K562 (cell line): ENCODE measurements at regions not wholly inside any gene's neighbourhood (a gene's known extent, or its start where the extent isn't known, plus 50 kb on each side); places are given as distances from the start of the nearest gene placed in this dataset.

Experiments used
- ATAC-seq: fragments of 200-7000 bp; cut with Tn5 transposase; 3 replicates; pipeline ENCODE4 v1.9.1; 2020; ENCODE audit warnings: moderate library complexity
- BruUV-seq: library from RNA; stranded (reverse); fragments of 400-500 nt; replicated peaks from 2 replicates; lab custom pipeline; 2021; lab: Mats Ljungman, UMichigan
- CTCF ChIA-PET: fragments of 300-600 bp; formaldehyde crosslinking; extraction: SDS; loops from one replicate; lab custom pipeline; 2021; ENCODE audit warnings: low intra/inter-chr PET ratio; lab: Yijun Ruan, JAX
- POLR2A ChIA-PET: fragments of 300-600, 350-650 bp; sonication (Branson Sonifier 250); formaldehyde crosslinking; extraction: SDS; loops from one replicate; lab custom pipeline; 2021; ENCODE audit warnings: antibody characterized with exemption, inconsistent platforms; lab: Yijun Ruan, JAX
- DNase-seq, 4 experiments: peaks; one replicate each; pipeline versions ENCODE4 v3.0.0 to v3.0.0-alpha.2; 2011 to 2018; ENCODE audit warnings: low spot score in 3 of 4, mixed read lengths in 3 of 4; ENCODE audit errors: extremely low read depth in 1 of 4
- FAIRE-seq: peaks from 2 replicates; lab custom pipeline; 2011; peaks lifted over from hg19 to GRCh38; lab: Jason Lieb, UNC
- H2AFZ ChIP-seq: 2 replicates; pipeline ENCODE4 v1.6.0; 2011; ENCODE audit warnings: low read depth, low read length, control low read depth, inconsistent platforms
- H3K27ac ChIP-seq: fragments of 200-600 bp; 3 replicates; pipeline ENCODE4 v1.8.0; 2011; ENCODE audit warnings: low read depth, mild to moderate bottlenecking, control low read depth, inconsistent platforms, low read length, moderate library complexity, mixed read lengths; ENCODE audit errors: extremely low read depth
- H3K27me3 ChIP-seq, 2 experiments: fragments of 300-600 bp in 1 of 2; 2 replicates in 1 of 2; 3 replicates in 1 of 2; pipeline versions ENCODE4 v1.6.0 to v1.8.0; 2011; ENCODE audit warnings: inconsistent platforms in 2 of 2, low read length in 2 of 2, mild to moderate bottlenecking in 1 of 2, mixed read lengths in 1 of 2, moderate library complexity in 1 of 2; ENCODE audit not compliant: control insufficient read depth in 2 of 2, insufficient read depth in 2 of 2
- H3K36me3 ChIP-seq: fragments of 300-600 bp; 3 replicates; pipeline ENCODE4 v1.8.0; 2011; ENCODE audit warnings: mild to moderate bottlenecking, low read length, inconsistent platforms; ENCODE audit not compliant: control insufficient read depth, insufficient read depth
- H3K4me1 ChIP-seq, 2 experiments: fragments of 200-600 bp in 1 of 2; replicated peaks in 1 of 2; 2 replicates in 1 of 2; 3 replicates in 1 of 2; pipeline versions ENCODE4 v1.5.1 to v1.8.0; 2011; ENCODE audit warnings: inconsistent platforms in 2 of 2, low read length in 2 of 2, mild to moderate bottlenecking in 1 of 2, mixed read lengths in 1 of 2, moderate library complexity in 1 of 2; ENCODE audit not compliant: control insufficient read depth in 2 of 2, insufficient read depth in 2 of 2
- H3K4me2 ChIP-seq: 2 replicates; pipeline ENCODE4 v1.6.1; 2011; ENCODE audit warnings: low read length, control low read depth, inconsistent platforms, mixed read lengths; ENCODE audit not compliant: insufficient read depth
- H3K4me3 ChIP-seq: fragments of 200-600 bp; sonication (generic), shearing (Covaris generic); 2 replicates; pipeline ENCODE4 v1.5.1; 2016; ENCODE audit warnings: control low read depth, inconsistent platforms
- H3K79me2 ChIP-seq: fragments of 200-600 bp; 3 replicates; pipeline ENCODE4 v1.8.0; 2011; ENCODE audit warnings: low read length, inconsistent platforms; ENCODE audit not compliant: control insufficient read depth, insufficient read depth
- H3K9ac ChIP-seq, 2 experiments: 2 replicates each; pipeline versions ENCODE4 v1.6.0 to v1.6.1; 2011; ENCODE audit warnings: low read depth in 2 of 2, low read length in 2 of 2, control low read depth in 1 of 2, inconsistent platforms in 1 of 2, mild to moderate bottlenecking in 1 of 2, mixed read lengths in 1 of 2; ENCODE audit not compliant: insufficient read depth in 1 of 2
- H3K9me1 ChIP-seq: one replicate; pipeline ENCODE4 v1.6.0; 2011; ENCODE audit warnings: inconsistent platforms, mild to moderate bottlenecking, low read length, moderate library complexity; ENCODE audit not compliant: control insufficient read depth, insufficient read depth
- H3K9me3 ChIP-seq: replicated peaks from 2 replicates; pipeline ENCODE4 v1.5.1; 2011; ENCODE audit warnings: low read depth, low read length, inconsistent platforms; ENCODE audit not compliant: control insufficient read depth, insufficient read depth
- H4K20me1 ChIP-seq: replicated peaks from 2 replicates; pipeline ENCODE4 v1.6.1; 2011; ENCODE audit warnings: low read length, inconsistent platforms, mixed read lengths; ENCODE audit not compliant: control insufficient read depth, insufficient read depth
- EZH2 ChIP-seq: IDR thresholded peaks from 2 replicates; pipeline ENCODE4 v1.6.1; 2012; ENCODE audit warnings: low read depth, mild to moderate bottlenecking, inconsistent platforms, low read length, borderline replicate concordance
- HOXB6 ChIP-seq: fragments of 250-450 bp; sonication (Bioruptor Pico); IDR thresholded peaks from 2 replicates; pipeline ENCODE4 v1.5.1; 2022; ENCODE audit warnings: mild to moderate bottlenecking, borderline replicate concordance
- NONO ChIP-seq, 2 experiments: fragments of 200-400 bp in 1 of 2; fragments of 450-650 bp in 1 of 2; formaldehyde crosslinking in 1 of 2; IDR thresholded peaks; 2 replicates each; pipeline ENCODE4 v1.6.1; 2017; ENCODE audit warnings: low read depth in 2 of 2, mild to moderate bottlenecking in 2 of 2, moderate library complexity in 2 of 2, low read length in 1 of 2
- OTX1 ChIP-seq: fragments of 450-650 bp; formaldehyde crosslinking; IDR thresholded peaks from 2 replicates; pipeline ENCODE4 v1.4.0; 2022; ENCODE audit warnings: mild to moderate bottlenecking
- PCBP2 ChIP-seq: fragments of 200-400 bp; formaldehyde crosslinking; IDR thresholded peaks from 2 replicates; pipeline ENCODE4 v1.6.1; 2018; ENCODE audit warnings: low read length, low read depth, mild to moderate bottlenecking, moderate library complexity; ENCODE audit not compliant: poor library complexity, severe bottlenecking
- POLR2H ChIP-seq: IDR thresholded peaks from 2 replicates; pipeline ENCODE4 v1.6.1; 2016; ENCODE audit warnings: missing genetic modification characterization, low read depth, mild to moderate bottlenecking, control low read depth, missing compliant biosample characterization, moderate library complexity
- SAP30 ChIP-seq: fragments of 200-600 bp; sonication (generic); IDR thresholded peaks from 2 replicates; pipeline ENCODE4 v1.6.1; 2012; ENCODE audit warnings: borderline replicate concordance, low read depth, mild to moderate bottlenecking, moderate library complexity, low read length, control low read depth, inconsistent platforms; ENCODE audit not compliant: insufficient read depth, poor library complexity, severe bottlenecking
- SMC3 ChIP-seq: conservative IDR thresholded peaks from 2 replicates; pipeline ENCODE4 v1.6.1; 2011; ENCODE audit warnings: low read depth, low read length, improper control_type of control experiment; ENCODE audit not compliant: insufficient read depth
- ZFX ChIP-seq: sonication (generic); formaldehyde crosslinking; IDR thresholded peaks from 2 replicates; pipeline ENCODE4 v1.8.0; 2022; ENCODE audit warnings: mild to moderate bottlenecking, missing genetic modification reagents, moderate library complexity
- ZNF324 ChIP-seq: fragments of 250-450 bp; sonication (Bioruptor Pico); IDR thresholded peaks from 2 replicates; pipeline ENCODE4 v1.4.0; 2020; ENCODE audit warnings: mild to moderate bottlenecking
- ZNF76 ChIP-seq: fragments of 250-450 bp; sonication (Bioruptor Pico); IDR thresholded peaks from 2 replicates; pipeline ENCODE4 v1.4.0; 2020; ENCODE audit warnings: mild to moderate bottlenecking, moderate library complexity, borderline replicate concordance
- ZNF778 ChIP-seq: fragments of 450-650 bp; formaldehyde crosslinking; IDR thresholded peaks from 2 replicates; pipeline ENCODE4 v1.4.0; 2020; ENCODE audit warnings: mild to moderate bottlenecking, moderate library complexity
- ZSCAN29 ChIP-seq: fragments of 450-650 bp; IDR thresholded peaks from 2 replicates; pipeline ENCODE4 v1.6.1; 2017
- WGBS: fragments of 100-300 bp; shearing (Covaris generic); methylation state at CpG from one replicate; pipeline ENCODE4 v1.1.6; 2016; ENCODE audit warnings: low coverage, mixed read lengths; ENCODE audit not compliant: insufficient coverage; ENCODE audit errors: missing lambda C conversion rate; 5-methylcytosine and 5-hydroxymethylcytosine counted together
- in situ Hi-C: fragments of 300-500 bp; cut with MboI; formaldehyde crosslinking; loops from 4 replicates; pipeline ENCODE4 v1.15.0; 2018; ENCODE audit warnings: inconsistent platforms, mixed read lengths
- intact Hi-C: fragments of 100-400 bp; cut with micrococcal nuclease; formaldehyde crosslinking; loops from 2 replicates; pipeline ENCODE4 v1.14.2; 2022
- TF ChIP-seq, protein P1 (sequence below), 3 experiments: IDR thresholded peaks in 2 of 3; conservative IDR thresholded peaks in 1 of 3; 2 replicates each; pipeline ENCODE4 v1.5.1; 2011 to 2012; ENCODE audit warnings: low read length in 3 of 3, mild to moderate bottlenecking in 3 of 3, control low read depth in 2 of 3, improper control_type of control experiment in 1 of 3, inconsistent platforms in 1 of 3, low read depth in 1 of 3, mixed read lengths in 1 of 3, moderate library complexity in 1 of 3; ENCODE audit not compliant: insufficient read depth in 2 of 3
- TF ChIP-seq, protein P2 (sequence below): fragments of 450-650 bp; IDR thresholded peaks from one replicate; pipeline ENCODE4 v1.6.1; 2018; ENCODE audit warnings: mild to moderate bottlenecking, moderate library complexity; ENCODE audit not compliant: partially characterized antibody
- TF ChIP-seq, protein P3 (sequence below): sonication (generic); formaldehyde crosslinking; IDR thresholded peaks from 2 replicates; pipeline ENCODE4 v1.8.0; 2022; ENCODE audit warnings: missing genetic modification reagents, mild to moderate bottlenecking, borderline replicate concordance

DNA sequence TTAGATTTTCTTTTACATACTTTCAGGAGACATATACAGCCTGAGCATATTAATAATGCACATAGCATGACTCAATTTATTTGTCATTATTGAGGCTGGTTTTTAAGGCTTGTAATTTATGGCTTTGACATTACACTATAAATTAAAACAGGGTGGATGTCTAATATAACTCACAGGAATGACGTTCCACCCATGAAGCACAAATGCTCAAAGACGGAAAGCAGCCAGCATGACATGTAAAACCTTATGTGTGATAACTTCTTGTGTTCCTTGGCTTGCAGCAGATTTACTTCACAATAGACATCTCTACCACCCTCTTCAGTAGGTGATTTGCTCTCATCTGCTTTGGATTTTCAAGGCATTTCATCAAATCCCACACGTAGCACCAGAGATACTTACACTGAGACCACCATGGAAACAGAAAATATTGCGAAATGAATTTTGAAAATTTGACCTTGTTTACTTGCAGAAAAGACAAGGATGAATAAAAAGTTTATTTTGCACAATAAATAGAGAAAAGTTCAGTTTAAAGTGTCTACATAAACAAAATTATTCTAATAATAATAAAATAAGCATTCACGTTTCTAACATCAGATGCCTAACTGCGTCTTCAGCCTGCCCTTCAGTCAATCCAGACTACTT lies 64.7 kb upstream of the BTC start:
- Histone ChIP-seq H2AFZ (no peak overlapping the region), H3K27ac (no peak overlapping the region), H3K4me3 (no peak overlapping the region), H3K9me1 (no peaks in the 10 kb centered on the region), H3K36me3 (no peaks in the 10 kb centered on the region), H3K9ac (no peak overlapping the region), H3K27me3 (no peaks in the 10 kb centered on the region), H3K4me2 (no peak overlapping the region), H3K4me1 (no peaks in the 10 kb centered on the region), H4K20me1 (no peaks in the 10 kb centered on the region), H3K9me3 (no peaks in the 10 kb centered on the region), H3K79me2 (no peaks in the 10 kb centered on the region)
- BruUV-seq, result no TSS peak
- DNase-seq (no peak), FAIRE-seq (no peak), ATAC-seq (no peak)
- in situ Hi-C loops, result no loop called here
- ChIA-PET POLR2A (no interaction called here), CTCF (no interaction called here)
- intact Hi-C loops, result no loop called here
- under 1% methylated on average over 6 of the region's 6 CpGs for WGBS
- no peak for TF ChIP-seq OTX1 (CRISPR knock-in tag)
- no peak for TF ChIP-seq SMC3
- no peak for TF ChIP-seq EZH2
- TF ChIP-seq POLR2H (tag), result no peak
- TF ChIP-seq, protein P1, sequence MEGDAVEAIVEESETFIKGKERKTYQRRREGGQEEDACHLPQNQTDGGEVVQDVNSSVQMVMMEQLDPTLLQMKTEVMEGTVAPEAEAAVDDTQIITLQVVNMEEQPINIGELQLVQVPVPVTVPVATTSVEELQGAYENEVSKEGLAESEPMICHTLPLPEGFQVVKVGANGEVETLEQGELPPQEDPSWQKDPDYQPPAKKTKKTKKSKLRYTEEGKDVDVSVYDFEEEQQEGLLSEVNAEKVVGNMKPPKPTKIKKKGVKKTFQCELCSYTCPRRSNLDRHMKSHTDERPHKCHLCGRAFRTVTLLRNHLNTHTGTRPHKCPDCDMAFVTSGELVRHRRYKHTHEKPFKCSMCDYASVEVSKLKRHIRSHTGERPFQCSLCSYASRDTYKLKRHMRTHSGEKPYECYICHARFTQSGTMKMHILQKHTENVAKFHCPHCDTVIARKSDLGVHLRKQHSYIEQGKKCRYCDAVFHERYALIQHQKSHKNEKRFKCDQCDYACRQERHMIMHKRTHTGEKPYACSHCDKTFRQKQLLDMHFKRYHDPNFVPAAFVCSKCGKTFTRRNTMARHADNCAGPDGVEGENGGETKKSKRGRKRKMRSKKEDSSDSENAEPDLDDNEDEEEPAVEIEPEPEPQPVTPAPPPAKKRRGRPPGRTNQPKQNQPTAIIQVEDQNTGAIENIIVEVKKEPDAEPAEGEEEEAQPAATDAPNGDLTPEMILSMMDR (IDR thresholded peaks at IDR 0.05 in 2 of 3, conservative IDR thresholded peaks at IDR 0.05 in 1 of 3; ENCODE audit: insufficient read depth in 2 of 3, low read depth in 1 of 3, low read length in 3 of 3), result no peak
- no peak for TF ChIP-seq ZNF324 (CRISPR knock-in tag)
- TF ChIP-seq, protein P2, sequence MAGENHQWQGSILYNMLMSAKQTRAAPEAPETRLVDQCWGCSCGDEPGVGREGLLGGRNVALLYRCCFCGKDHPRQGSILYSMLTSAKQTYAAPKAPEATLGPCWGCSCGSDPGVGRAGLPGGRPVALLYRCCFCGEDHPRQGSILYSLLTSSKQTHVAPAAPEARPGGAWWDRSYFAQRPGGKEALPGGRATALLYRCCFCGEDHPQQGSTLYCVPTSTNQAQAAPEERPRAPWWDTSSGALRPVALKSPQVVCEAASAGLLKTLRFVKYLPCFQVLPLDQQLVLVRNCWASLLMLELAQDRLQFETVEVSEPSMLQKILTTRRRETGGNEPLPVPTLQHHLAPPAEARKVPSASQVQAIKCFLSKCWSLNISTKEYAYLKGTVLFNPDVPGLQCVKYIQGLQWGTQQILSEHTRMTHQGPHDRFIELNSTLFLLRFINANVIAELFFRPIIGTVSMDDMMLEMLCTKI, result no peak
- TF ChIP-seq, protein P3, sequence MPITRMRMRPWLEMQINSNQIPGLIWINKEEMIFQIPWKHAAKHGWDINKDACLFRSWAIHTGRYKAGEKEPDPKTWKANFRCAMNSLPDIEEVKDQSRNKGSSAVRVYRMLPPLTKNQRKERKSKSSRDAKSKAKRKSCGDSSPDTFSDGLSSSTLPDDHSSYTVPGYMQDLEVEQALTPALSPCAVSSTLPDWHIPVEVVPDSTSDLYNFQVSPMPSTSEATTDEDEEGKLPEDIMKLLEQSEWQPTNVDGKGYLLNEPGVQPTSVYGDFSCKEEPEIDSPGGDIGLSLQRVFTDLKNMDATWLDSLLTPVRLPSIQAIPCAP, result no peak
- no peak for TF ChIP-seq ZNF778 (CRISPR knock-in tag)
- no peak for TF ChIP-seq HOXB6 (CRISPR knock-in tag)
- no peak for TF ChIP-seq ZSCAN29
- TF ChIP-seq ZFX (CRISPR knock-in tag), result no peak
- no peak for TF ChIP-seq SAP30
- no peak for TF ChIP-seq NONO (IDR thresholded peaks at IDR 0.05; ENCODE audit: low read depth in 2 of 2, low read length in 1 of 2)
- no peak for TF ChIP-seq PCBP2
- TF ChIP-seq ZNF76, result no peak
